Activated CD4-positive, alpha-beta T cell treated with anti-CD3 and anti-CD28 coated beads, Interleukin-2, Interleukin-6, amounts not matched to agents 100 ng/mL and 50 ng/mL, durations not matched to agents 16 hours and 8 hours (primary cell): ENCODE measurements at regions not wholly inside any gene's neighbourhood (a gene's known extent, or its start where the extent isn't known, plus 50 kb on each side); places are given as distances from the start of the nearest gene placed in this dataset.
"Not testable (repeated sequence)": the region's sequence is repeated elsewhere in the genome, so short reads cannot be mapped to it uniquely, and the experiment has no call there.

Experiments used
- DNase-seq: peaks from one replicate; pipeline ENCODE4 v3.0.0-alpha.2; 2020

- no peak for DNase-seq
Observed at GRCh38 chr3:17861476-17861875, 119.0 kb upstream of the TBC1D5 start.

GRCh38 chr3:17860840-17861471, 118.5 kb upstream of the TBC1D5 start:
- not testable (repeated sequence) for DNase-seq

- DNase-seq, result no peak
Observed at GRCh38 chr3:17852217-17852616, 109.8 kb upstream of the TBC1D5 start.

GRCh38 chr3:17850448-17850847, 108.0 kb upstream of the TBC1D5 start:
- DNase-seq, result no peak

DNA sequence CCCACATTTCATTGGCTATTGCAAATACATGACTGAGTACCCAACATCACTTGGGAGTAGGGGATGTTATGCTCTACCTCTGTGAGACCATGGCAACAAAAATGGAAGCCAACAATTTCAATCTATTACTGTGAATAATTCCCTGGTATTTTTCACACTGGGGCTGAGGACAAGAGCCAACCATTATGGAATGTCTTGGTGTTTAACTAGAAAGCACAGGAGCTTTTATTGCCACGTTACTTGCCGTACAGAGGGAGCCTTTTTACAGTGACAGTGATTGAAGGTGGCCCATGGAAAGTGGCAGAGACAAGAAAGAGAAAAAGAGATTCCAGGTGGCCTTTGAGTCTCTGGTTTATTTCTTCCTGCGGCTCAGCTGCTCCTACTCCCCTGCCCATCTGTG, 105.7 kb upstream of the TBC1D5 start:
- DNase-seq, result no peak

DNA sequence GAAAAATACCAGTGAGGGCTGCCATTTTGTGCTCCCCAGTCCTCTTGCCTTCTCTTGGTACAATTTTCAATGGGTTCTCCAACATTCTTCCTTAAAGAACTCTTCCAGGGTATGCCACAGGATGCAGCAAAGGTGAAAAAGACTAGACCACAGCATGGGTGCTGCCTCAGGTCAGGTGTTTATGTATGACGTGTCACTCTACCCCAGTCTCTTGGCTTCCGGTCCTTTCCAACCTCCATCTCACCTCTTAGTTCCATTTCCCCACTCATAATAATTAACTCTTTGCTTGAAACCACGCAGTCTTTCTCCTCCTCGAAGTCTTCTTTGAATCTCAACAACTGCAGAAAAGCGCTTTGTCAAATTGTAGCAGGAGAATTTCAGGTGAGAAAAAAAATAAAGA, 104.7 kb upstream of the TBC1D5 start:
- no peak for DNase-seq

GRCh38 chr3:17846466-17846865, 104.0 kb upstream of the TBC1D5 start:
- DNase-seq, result no peak

GRCh38 chr3:17845026-17845812, 102.8 kb upstream of the TBC1D5 start:
- DNase-seq, result no peak

- no peak for DNase-seq
Observed at GRCh38 chr3:17844236-17844635, 101.8 kb upstream of the TBC1D5 start.

DNA sequence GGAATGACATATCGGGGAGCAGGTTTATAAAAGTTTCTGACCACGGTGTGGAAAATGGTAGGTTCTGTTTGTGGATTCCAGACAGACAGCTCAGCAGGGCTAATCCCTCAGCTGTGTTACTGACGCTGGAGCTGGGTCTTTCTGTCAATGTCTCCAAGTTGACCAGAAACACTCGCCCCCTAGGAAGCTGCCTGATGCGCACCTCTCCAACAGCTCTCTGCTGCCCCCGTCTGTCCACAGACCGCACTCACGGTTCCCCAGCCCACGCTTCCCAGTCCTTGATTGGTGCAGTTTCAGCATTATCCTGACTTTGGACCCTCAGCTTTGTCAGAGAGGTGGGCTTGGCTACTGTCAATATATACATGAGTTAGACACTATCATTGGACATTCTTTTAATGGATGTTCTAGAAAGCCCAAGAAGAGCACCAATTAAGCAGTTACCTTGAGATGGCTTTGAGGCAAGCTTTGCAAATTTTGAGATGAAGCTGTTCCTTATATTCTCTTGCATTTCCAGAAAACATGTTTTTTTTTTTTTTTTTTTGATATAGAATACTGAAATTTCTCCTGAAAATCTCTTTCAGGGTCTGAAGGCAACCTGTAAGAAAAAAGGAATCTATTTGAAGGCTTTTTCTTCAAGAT, 98.9 kb upstream of the TBC1D5 start:
- peak; percentile 82 for DNase-seq

- DNase-seq, result no peak
Observed at GRCh38 chr3:17840651-17841050, 98.2 kb upstream of the TBC1D5 start.

- DNase-seq, result no peak
Observed at GRCh38 chr3:17840126-17840525, 97.7 kb upstream of the TBC1D5 start.

DNA sequence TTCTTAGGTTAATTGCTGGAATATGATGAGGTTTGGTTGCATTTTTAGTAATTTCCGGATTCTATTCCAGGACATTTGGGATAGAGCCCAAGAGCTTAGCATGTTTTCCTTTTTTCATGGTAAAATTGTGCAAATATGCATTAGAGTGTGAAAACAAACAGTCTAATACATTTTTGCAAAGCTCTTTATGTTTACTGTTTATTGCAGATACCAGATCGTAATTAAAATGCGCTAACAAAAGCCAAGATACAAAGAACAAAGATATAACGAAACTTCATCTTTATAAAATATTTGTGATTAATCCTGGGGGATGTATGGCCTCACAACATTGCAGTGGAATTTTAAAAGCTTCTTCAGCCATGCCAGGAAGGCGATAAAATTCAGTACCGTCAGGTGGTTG, 94.5 kb upstream of the TBC1D5 start:
- DNase-seq, result no peak

GRCh38 chr3:17836092-17836491, 93.7 kb upstream of the TBC1D5 start:
- no peak for DNase-seq

DNA sequence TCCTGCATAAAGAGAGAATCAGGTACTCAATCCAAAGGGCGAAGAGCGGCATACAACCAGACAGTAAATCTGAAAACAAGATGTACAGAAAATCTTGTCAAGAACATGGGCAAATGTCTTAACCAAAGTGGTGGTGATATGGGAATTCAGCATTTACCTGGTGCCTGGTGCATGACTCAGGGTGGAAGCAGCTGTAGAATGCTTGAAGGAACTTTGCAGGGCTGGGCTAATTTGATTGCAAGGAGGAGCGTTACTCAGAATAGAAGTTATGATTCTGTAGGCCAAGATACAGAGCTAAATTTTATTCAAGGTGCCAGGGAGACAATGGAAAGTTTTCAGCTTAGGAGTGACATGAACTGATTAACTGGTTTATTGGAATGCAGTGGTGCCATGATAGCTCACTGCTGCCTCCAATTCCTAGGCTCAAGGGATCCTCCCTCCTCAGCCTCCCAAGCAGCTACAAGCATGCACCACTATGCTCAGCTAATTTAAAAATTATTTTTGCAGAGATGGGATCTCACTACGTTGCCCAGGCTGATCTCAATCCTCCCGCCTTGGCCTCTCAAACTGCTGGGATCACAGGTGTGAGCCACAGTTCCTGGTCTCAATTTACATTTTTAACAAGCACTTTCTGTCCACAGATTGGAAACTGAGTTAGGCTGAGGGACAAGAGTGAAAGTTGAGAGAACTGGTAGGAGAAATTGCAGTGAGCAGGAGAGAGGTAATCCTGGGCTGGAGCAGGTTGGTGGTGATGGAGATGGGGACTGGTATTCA, 91.5 kb upstream of the TBC1D5 start:
- no peak for DNase-seq

DNA sequence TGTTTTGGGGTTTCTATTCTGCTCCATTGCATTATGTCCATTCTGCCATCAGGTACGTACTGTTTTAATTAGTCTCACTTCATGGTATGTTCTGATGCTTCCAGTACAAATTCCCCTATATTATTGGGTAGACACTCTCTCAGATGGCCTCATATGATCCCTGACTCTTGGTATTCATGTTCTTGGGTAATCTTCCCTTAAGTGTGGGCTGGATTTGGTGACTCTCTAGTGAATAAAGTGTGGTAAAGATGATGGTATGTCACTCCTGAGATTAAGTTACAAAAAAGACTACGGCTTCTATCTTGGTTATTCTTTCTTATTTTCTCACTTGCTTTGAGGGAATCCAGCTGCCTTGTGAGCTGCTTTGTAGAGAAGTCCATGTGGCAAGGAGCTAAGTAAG, 89.6 kb upstream of the TBC1D5 start:
- DNase-seq, result no peak

- no peak for DNase-seq
Observed at GRCh38 chr3:17831366-17831765, 88.9 kb upstream of the TBC1D5 start.

GRCh38 chr3:17830788-17831187, 88.4 kb upstream of the TBC1D5 start:
- no peak for DNase-seq

- peak; percentile 2 for DNase-seq
Observed at GRCh38 chr3:17828388-17828787, 86.0 kb upstream of the TBC1D5 start.

DNA sequence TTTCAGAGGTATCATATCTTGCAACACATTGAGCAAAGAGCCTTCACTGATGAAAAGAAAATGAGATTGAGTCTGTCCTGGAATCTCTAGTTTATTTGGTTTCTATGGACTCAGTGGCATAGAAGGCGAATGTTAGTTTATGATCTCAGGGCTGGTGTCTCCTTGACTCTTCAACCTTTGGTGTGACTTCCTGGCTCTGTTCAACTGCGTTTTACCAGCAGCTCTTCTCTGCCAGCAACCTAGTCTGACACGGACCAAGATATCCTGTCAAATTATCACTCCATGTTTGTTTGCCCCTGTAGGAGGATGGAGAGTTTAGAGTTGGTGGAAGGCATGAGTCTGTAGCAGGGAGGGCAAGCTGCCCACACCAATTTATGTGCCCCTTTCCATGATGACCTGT, 82.9 kb upstream of the TBC1D5 start:
- DNase-seq, result no peak

DNA sequence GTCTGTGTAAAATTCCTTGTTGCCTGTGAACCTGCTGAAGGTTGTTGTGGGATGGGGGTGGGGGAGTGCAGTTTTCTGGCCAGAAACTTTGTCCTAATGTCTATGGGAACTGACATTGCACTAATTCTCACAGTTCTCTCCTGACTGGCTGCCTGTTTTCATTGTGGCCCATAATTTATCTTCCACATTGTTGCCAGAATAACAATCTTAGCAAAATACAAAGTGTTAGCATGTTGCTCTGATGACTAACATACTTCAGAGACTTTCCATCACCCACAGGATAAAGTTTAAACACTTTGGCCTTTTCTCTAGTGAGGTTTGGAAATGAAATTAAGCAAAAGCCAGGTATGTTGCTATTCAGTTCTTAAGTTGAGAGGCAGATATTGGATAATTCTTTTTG, 81.4 kb upstream of the TBC1D5 start:
- no peak for DNase-seq

DNA sequence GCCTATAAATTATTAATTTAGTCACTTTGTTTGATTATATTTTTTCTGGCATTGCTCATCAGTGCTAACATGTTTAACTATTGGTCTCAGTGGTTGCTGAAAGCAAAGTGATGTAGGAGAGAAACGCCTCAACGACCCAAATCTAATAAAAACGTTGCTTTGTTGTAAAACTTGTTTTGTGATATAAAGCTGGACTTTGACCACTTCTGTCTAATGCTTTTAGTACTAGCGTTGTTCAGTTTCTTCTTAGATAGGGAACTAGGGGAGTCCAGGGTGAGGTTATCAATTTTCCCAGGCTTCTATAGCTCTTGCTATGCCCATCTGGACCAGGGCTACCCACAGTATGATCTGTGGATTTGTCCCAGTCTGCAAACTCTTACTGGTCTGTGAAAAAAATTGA, 80.6 kb upstream of the TBC1D5 start:
- DNase-seq, result no peak

DNA sequence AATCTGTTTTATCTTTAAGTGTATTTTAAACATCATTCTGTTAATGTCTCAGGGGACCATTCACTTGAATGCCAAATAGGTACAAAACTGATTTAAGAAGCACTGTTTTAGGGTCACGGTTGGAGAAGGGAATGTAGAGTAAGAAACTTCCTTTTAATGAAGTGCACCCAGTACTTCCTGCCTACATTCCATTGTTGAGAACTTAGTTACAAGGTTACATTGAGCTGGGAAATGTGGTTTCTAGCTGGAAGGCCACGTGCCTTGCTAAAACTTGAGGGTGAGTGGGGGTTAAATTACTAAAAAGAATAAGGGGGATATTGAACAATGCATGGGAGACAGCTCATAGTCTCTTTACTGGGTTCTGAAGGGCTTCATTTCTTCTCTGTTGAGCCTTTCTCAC, 78.3 kb upstream of the TBC1D5 start:
- no peak for DNase-seq

DNA sequence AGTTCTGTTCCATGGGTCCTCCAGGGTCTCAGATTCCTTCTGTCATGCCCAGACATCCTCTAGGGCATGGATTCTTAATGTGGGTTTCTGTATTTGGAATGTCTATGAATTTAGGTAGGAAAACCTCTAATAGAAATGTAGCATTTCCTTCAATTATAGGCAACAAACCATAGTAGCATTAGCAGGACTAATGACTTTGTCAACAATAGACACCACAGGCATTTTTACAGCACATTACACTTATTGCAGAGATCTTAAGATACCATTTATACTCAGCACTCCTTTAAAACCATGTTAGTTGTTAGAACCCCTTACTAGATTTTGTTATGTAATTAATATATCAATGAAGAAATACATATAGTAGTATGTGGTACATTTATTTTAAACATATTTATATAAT, 77.8 kb upstream of the TBC1D5 start:
- no peak for DNase-seq
